ENCODE measurements at regions not wholly inside any gene's neighbourhood (a gene's known extent, or its start where the extent isn't known, plus 50 kb on each side); places are given as distances from the start of the nearest gene placed in this dataset.

- TF ChIP-seq CTCF (conservative IDR thresholded peaks at IDR 0.05; ENCODE audit: low read length) (no peak), EZH2phosphoT487 (IDR thresholded peaks at IDR 0.05; ENCODE audit: borderline replicate concordance, low read depth, low read length) (no peak)
Measured at GRCh38 chr5:82785882-82786509, 291.2 kb downstream of the TMEM167A start.
